BLaER1 (cell line): ENCODE measurements at regions not wholly inside any gene's neighbourhood (a gene's known extent, or its start where the extent isn't known, plus 50 kb on each side); places are given as distances from the start of the nearest gene placed in this dataset.

Experiments used
- H3K27ac ChIP-seq: shearing (Covaris generic); formaldehyde crosslinking; 2 replicates; pipeline ENCODE4 v1.8.1; 2022
- H3K27me3 ChIP-seq: shearing (Covaris generic); formaldehyde crosslinking; 2 replicates; pipeline ENCODE4 v1.8.1; 2022
- H3K36me3 ChIP-seq: shearing (Covaris generic); formaldehyde crosslinking; 2 replicates; pipeline ENCODE4 v1.8.1; 2022
- H3K4me1 ChIP-seq: shearing (Covaris generic); formaldehyde crosslinking; 2 replicates; pipeline ENCODE4 v1.8.1; 2022
- H3K4me2 ChIP-seq: shearing (Covaris generic); formaldehyde crosslinking; 2 replicates; pipeline ENCODE4 v1.8.1; 2022
- H3K4me3 ChIP-seq: shearing (Covaris generic); formaldehyde crosslinking; 2 replicates; pipeline ENCODE4 v1.8.1; 2022
- H3K9ac ChIP-seq: shearing (Covaris generic); formaldehyde crosslinking; 2 replicates; pipeline ENCODE4 v1.8.1; 2022
- H3K9me3 ChIP-seq: shearing (Covaris generic); formaldehyde crosslinking; 2 replicates; pipeline ENCODE4 v1.8.1; 2022
- H4K20me1 ChIP-seq: shearing (Covaris generic); formaldehyde crosslinking; 2 replicates; pipeline ENCODE4 v1.8.1; 2022
- Cebpa-rat ChIP-seq: shearing (Covaris generic); IDR thresholded peaks from 2 replicates; pipeline ENCODE4 v1.8.1; 2022

GRCh38 chr19:32101206-32101605 is 244.2 kb upstream of the ZNF507 start:
- no peak overlapping the region for H3K4me3 ChIP-seq
- no peak overlapping the region for H3K9ac ChIP-seq
- H3K27me3 ChIP-seq, result no peaks in the 10 kb centered on the region
- H4K20me1 ChIP-seq, result no peaks in the 10 kb centered on the region
- peaks cover 26% of the 10 kb centered on the region for H3K9me3 ChIP-seq
- no peaks in the 10 kb centered on the region for H3K36me3 ChIP-seq
- H3K4me2 ChIP-seq, result no peak overlapping the region
- H3K27ac ChIP-seq, result no peak overlapping the region
- peaks cover 24% of the 10 kb centered on the region for H3K4me1 ChIP-seq
- no peak for TF ChIP-seq Cebpa-rat

- Histone ChIP-seq H3K27me3 (no peaks in the 10 kb centered on the region), H4K20me1 (no peaks in the 10 kb centered on the region), H3K4me1 (0 out of 2 replicates have a peak, but pooled peaks cover 5% of the 10 kb centered on the region), H3K27ac (no peak overlapping the region), H3K4me2 (no peak overlapping the region), H3K4me3 (no peak overlapping the region), H3K9ac (no peak overlapping the region), H3K36me3 (no peaks in the 10 kb centered on the region), H3K9me3 (peaks cover 30% of the 10 kb centered on the region)
- TF ChIP-seq Cebpa-rat, result no peak
Observed at GRCh38 chr19:32103541-32103940, 241.9 kb upstream of the ZNF507 start.

GRCh38 chr19:32104153-32104849 is 241.1 kb upstream of the ZNF507 start:
- Histone ChIP-seq H4K20me1 (no peaks in the 10 kb centered on the region), H3K4me2 (peak overlapping the region; percentile 26; the same call in 1 of the 2 replicates), H3K4me1 (0 out of 2 replicates have a peak, but pooled peaks cover 5% of the 10 kb centered on the region), H3K9me3 (peaks cover 22% of the 10 kb centered on the region), H3K36me3 (no peaks in the 10 kb centered on the region), H3K4me3 (no peak overlapping the region), H3K27ac (no peak overlapping the region), H3K27me3 (no peaks in the 10 kb centered on the region), H3K9ac (no peak overlapping the region)
- no peak for TF ChIP-seq Cebpa-rat

GRCh38 chr19:32104850-32105235 is 240.6 kb upstream of the ZNF507 start:
- no peak for TF ChIP-seq Cebpa-rat
- Histone ChIP-seq H3K4me1 (0 out of 2 replicates have a peak, but pooled peaks cover 5% of the 10 kb centered on the region), H4K20me1 (no peaks in the 10 kb centered on the region), H3K27me3 (no peaks in the 10 kb centered on the region), H3K9me3 (peaks cover 17% of the 10 kb centered on the region), H3K9ac (no peak overlapping the region), H3K36me3 (no peaks in the 10 kb centered on the region), H3K4me2 (peak overlapping the region; percentile 26; the same call in 1 of the 2 replicates), H3K27ac (no peak overlapping the region), H3K4me3 (no peak overlapping the region)

- no peak for TF ChIP-seq Cebpa-rat
- Histone ChIP-seq H3K4me3 (no peak overlapping the region), H3K4me2 (no peak overlapping the region), H3K9ac (no peak overlapping the region), H3K4me1 (0 out of 2 replicates have a peak, but pooled peaks cover 5% of the 10 kb centered on the region), H3K27me3 (no peaks in the 10 kb centered on the region), H3K27ac (no peak overlapping the region), H4K20me1 (no peaks in the 10 kb centered on the region), H3K36me3 (no peaks in the 10 kb centered on the region), H3K9me3 (peaks cover 9% of the 10 kb centered on the region; the same call in 1 of the 2 replicates)
Observed at GRCh38 chr19:32105527-32106310, 239.7 kb upstream of the ZNF507 start.

GRCh38 chr19:32122258-32122657 is 223.2 kb upstream of the ZNF507 start:
- no peaks in the 10 kb centered on the region for H3K36me3 ChIP-seq
- no peaks in the 10 kb centered on the region for H4K20me1 ChIP-seq
- TF ChIP-seq Cebpa-rat, result no peak
- no peaks in the 10 kb centered on the region for H3K27me3 ChIP-seq
- peaks cover 18% of the 10 kb centered on the region; the same call in 1 of the 2 replicates for H3K9me3 ChIP-seq
- H3K4me1 ChIP-seq, result peaks cover 39% of the 10 kb centered on the region
- no peak overlapping the region for H3K4me3 ChIP-seq
- no peak overlapping the region for H3K27ac ChIP-seq
- H3K4me2 ChIP-seq, result no peak overlapping the region
- H3K9ac ChIP-seq, result no peak overlapping the region

GRCh38 chr19:32123355-32123940 is 222.0 kb upstream of the ZNF507 start:
- peak overlapping the region; percentile 62 for H3K4me2 ChIP-seq
- no peak; the same call in 1 of the 2 replicates for TF ChIP-seq Cebpa-rat
- no peak overlapping the region for H3K4me3 ChIP-seq
- H3K36me3 ChIP-seq, result no peaks in the 10 kb centered on the region
- H4K20me1 ChIP-seq, result no peaks in the 10 kb centered on the region
- peaks cover 6% of the 10 kb centered on the region; the same call in 1 of the 2 replicates for H3K9me3 ChIP-seq
- H3K27me3 ChIP-seq, result no peaks in the 10 kb centered on the region
- H3K27ac ChIP-seq, result peak overlapping the region; percentile 15; the same call in 1 of the 2 replicates
- peaks cover 39% of the 10 kb centered on the region for H3K4me1 ChIP-seq
- H3K9ac ChIP-seq, result 0 out of 2 replicates have a peak overlapping the region, but pooled peaks have one; percentile 6

- H3K27ac ChIP-seq, result peak overlapping the region; percentile 15; the same call in 1 of the 2 replicates
- H3K4me1 ChIP-seq, result peaks cover 39% of the 10 kb centered on the region
- H3K9ac ChIP-seq, result no peak overlapping the region
- TF ChIP-seq Cebpa-rat, result no peak
- no peak overlapping the region; the same call in 1 of the 2 replicates for H3K4me2 ChIP-seq
- no peak overlapping the region for H3K4me3 ChIP-seq
- H4K20me1 ChIP-seq, result no peaks in the 10 kb centered on the region
- H3K27me3 ChIP-seq, result no peaks in the 10 kb centered on the region
- peaks cover 6% of the 10 kb centered on the region; the same call in 1 of the 2 replicates for H3K9me3 ChIP-seq
- no peaks in the 10 kb centered on the region for H3K36me3 ChIP-seq
Observed at GRCh38 chr19:32124585-32124984, 220.8 kb upstream of the ZNF507 start.

- H3K9me3 ChIP-seq, result no peaks in the 10 kb centered on the region
Observed at GRCh38 chr19:32129141-32129540, 216.3 kb upstream of the ZNF507 start.

More at GRCh38 chr19:32129141-32129540, 216.3 kb upstream of the ZNF507 start:
- Histone ChIP-seq H3K4me2 (no peak overlapping the region), H3K9ac (no peak overlapping the region), H3K36me3 (no peaks in the 10 kb centered on the region), H3K4me3 (no peak overlapping the region), H3K27me3 (no peaks in the 10 kb centered on the region), H3K4me1 (peaks cover 25% of the 10 kb centered on the region), H3K27ac (no peak overlapping the region), H4K20me1 (no peaks in the 10 kb centered on the region)
- TF ChIP-seq Cebpa-rat, result no peak
